Natural killer cell (primary cell): ENCODE measurements at regions not wholly inside any gene's neighbourhood (a gene's known extent, or its start where the extent isn't known, plus 50 kb on each side); places are given as distances from the start of the nearest gene placed in this dataset.

Experiments used
- ATAC-seq, 3 donors: fragments of 150-1000 bp in 2 of 3; fragments of 200-7000 bp in 1 of 3; cut with Tn5 transposase; 1 replicate in 1 of 3; 2 replicates in 2 of 3; pipeline ENCODE4 v1.10.0; 2021; ENCODE audit warnings: mild to moderate bottlenecking in 2 of 3, moderate library complexity in 2 of 3
- DNase-seq, 2 donors: peaks; one replicate each; pipeline versions ENCODE4 v3.0.0 to v3.0.0-alpha.2; 2013 to 2021; ENCODE audit warnings: mixed read lengths in 1 of 2
- H3K27ac ChIP-seq: one replicate; pipeline ENCODE4 v1.5.1; 2013; ENCODE audit warnings: mild to moderate bottlenecking, low read length
- H3K27me3 ChIP-seq: one replicate; pipeline ENCODE4 v1.6.1; 2013; ENCODE audit warnings: low read length; ENCODE audit not compliant: control insufficient read depth, insufficient read depth
- H3K36me3 ChIP-seq: one replicate; pipeline ENCODE4 v1.6.1; 2013; ENCODE audit warnings: low read length; ENCODE audit not compliant: control insufficient read depth, insufficient read depth
- H3K4me1 ChIP-seq: one replicate; pipeline ENCODE4 v1.6.1; 2013; ENCODE audit warnings: low read length; ENCODE audit not compliant: control insufficient read depth, insufficient read depth
- H3K4me3 ChIP-seq: one replicate; pipeline ENCODE4 v1.5.1; 2013; ENCODE audit warnings: low read length
- H3K9me3 ChIP-seq: one replicate; pipeline ENCODE4 v1.6.1; 2013; ENCODE audit warnings: low read length; ENCODE audit not compliant: control insufficient read depth, insufficient read depth
- H3K27ac Mint-ChIP-seq, 2 donors: one replicate each; pipeline ENCODE4 v1.8.0; 2022; ENCODE audit warnings: mild to moderate bottlenecking in 2 of 2, mixed read lengths in 2 of 2, moderate library complexity in 1 of 2
- H3K27me3 Mint-ChIP-seq, 2 donors: one replicate each; pipeline ENCODE4 v1.8.0; 2022; ENCODE audit warnings: low read depth in 2 of 2, mixed read lengths in 2 of 2
- H3K36me3 Mint-ChIP-seq: one replicate; pipeline ENCODE4 v1.8.0; 2022; ENCODE audit warnings: mixed read lengths
- H3K4me1 Mint-ChIP-seq, 2 donors: one replicate each; pipeline ENCODE4 v1.8.0; 2022; ENCODE audit warnings: mixed read lengths in 2 of 2
- H3K4me3 Mint-ChIP-seq: one replicate; pipeline ENCODE4 v1.8.0; 2022; ENCODE audit warnings: mild to moderate bottlenecking, moderate library complexity, mixed read lengths
- H3K9me3 Mint-ChIP-seq, 2 donors: one replicate each; pipeline ENCODE4 v1.8.0; 2022; ENCODE audit warnings: mixed read lengths in 2 of 2
- CTCF ChIP-seq: fragments of 200-600 bp; IDR thresholded peaks from one replicate; pipeline ENCODE4 v1.8.0; 2022; ENCODE audit warnings: antibody characterized with exemption
- WGBS: methylation state at CpG from one replicate; pipeline ENCODE4 v1.1.7; 2013; ENCODE audit warnings: missing lambda C conversion rate; ENCODE audit not compliant: insufficient coverage; 5-methylcytosine and 5-hydroxymethylcytosine counted together
- intact Hi-C: fragments of 100-400 bp; cut with micrococcal nuclease; formaldehyde crosslinking; loops from one replicate; pipeline ENCODE4 v1.14.2; 2022

DNA sequence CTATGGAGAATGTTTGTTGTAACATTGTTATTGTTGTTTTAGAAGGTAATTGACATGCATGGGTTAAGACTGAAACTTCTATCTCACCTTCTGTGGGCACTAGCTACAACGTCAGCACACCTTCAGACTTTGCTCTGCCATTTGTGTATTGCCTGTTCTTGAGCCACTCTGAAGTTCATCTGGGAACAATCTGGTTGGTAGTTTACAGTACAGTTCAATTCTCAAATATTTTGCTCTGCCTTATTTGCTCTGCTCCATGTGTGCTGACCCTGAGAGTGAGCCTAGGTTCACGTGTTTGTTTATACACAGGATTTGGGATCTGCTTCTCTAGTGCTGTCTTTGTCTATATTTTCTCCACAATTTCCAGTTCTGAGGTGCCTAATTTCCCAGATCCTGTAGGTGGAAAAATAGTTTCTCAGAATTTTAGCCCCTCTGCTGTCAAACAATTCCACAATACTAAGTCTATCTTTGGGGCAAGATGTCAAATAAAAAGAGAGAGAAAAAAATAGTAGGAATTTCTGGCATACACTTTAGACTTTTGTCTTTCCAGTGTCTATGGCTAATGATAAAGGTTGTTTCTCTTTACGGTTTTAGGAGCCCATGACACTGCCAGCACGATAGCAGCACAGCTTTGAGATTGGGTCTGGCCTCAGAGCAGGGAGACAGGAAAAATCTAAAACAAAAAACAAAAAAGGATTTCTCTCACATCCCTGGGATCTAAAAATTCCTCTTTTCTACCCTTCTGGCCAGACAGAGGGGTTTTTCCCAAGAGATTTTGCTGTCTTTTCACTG is 721.4 kb downstream of the VGLL3 start:
- H3K4me1 Mint-ChIP-seq: no peaks in the 10 kb centered on the region
- TF ChIP-seq CTCF: no peak

GRCh38 chr3:86257955-86258641 is 732.9 kb downstream of the VGLL3 start:
- no peaks in the 10 kb centered on the region for H3K27me3 Mint-ChIP-seq
- H3K36me3 ChIP-seq: no peaks in the 10 kb centered on the region
- no peak overlapping the region for H3K4me3 ChIP-seq
- intact Hi-C loops: no loop called here
- H3K4me1 Mint-ChIP-seq: no peaks in the 10 kb centered on the region
- no peak overlapping the region for H3K27ac ChIP-seq
- no peaks in the 10 kb centered on the region for H3K4me1 ChIP-seq
- no peak for DNase-seq
- no peak for ATAC-seq
- TF ChIP-seq CTCF: no peak
- no peak overlapping the region for H3K27ac Mint-ChIP-seq
- H3K9me3 ChIP-seq: peaks cover 4% of the 10 kb centered on the region
- WGBS: no CpG with 5 or more reads among the region's 1 CpG
- H3K36me3 Mint-ChIP-seq: no peaks in the 10 kb centered on the region
- no peaks in the 10 kb centered on the region for H3K27me3 ChIP-seq
- H3K4me3 Mint-ChIP-seq: no peak overlapping the region
- peaks cover 16 to 22% of the 10 kb centered on the region in 2 donors for H3K9me3 Mint-ChIP-seq

More for the DNA sequence above, 721.4 kb downstream of the VGLL3 start:
- Mint-ChIP-seq H3K4me3 (no peak overlapping the region), H3K27ac (no peak overlapping the region), H3K27me3 (no peaks in the 10 kb centered on the region), H3K9me3 (peaks cover 6 to 13% of the 10 kb centered on the region in 2 donors), H3K36me3 (peaks cover 7% of the 10 kb centered on the region)
- 77% methylated on average over 4 of the region's 4 CpGs for WGBS
- Histone ChIP-seq H3K4me3 (no peak overlapping the region), H3K27ac (no peak overlapping the region), H3K4me1 (no peaks in the 10 kb centered on the region), H3K27me3 (no peaks in the 10 kb centered on the region), H3K9me3 (no peaks in the 10 kb centered on the region), H3K36me3 (no peaks in the 10 kb centered on the region)
- ATAC-seq (no peak), DNase-seq (no peak)
- intact Hi-C loops: no loop called here

DNA sequence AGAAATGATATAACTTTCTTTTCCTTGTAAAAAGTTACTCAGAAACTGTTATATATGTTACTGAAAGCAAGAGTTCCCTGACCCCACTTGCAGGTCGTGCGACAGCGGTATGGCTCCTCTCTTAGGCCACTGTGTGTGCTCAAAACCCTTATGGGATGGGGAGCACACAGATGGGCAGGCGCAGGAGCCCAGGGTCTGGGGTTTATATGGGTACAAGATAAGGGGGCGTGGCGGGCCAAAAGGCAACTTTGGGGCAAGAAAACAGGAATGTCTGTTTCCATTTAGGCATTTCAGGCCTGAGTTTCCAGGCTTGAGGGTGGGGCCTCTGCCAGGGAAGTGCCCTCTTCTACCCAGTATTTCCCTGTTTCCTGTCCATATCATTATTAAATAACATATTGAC is 736.5 kb downstream of the VGLL3 start:
- no peak overlapping the region for H3K27ac Mint-ChIP-seq
- H3K27ac ChIP-seq: no peak overlapping the region
- H3K27me3 Mint-ChIP-seq: no peaks in the 10 kb centered on the region
- no peak for ATAC-seq
- no peaks in the 10 kb centered on the region for H3K27me3 ChIP-seq
- no peak for TF ChIP-seq CTCF
- H3K4me1 Mint-ChIP-seq: no peaks in the 10 kb centered on the region
- no peaks in the 10 kb centered on the region for H3K36me3 Mint-ChIP-seq
- intact Hi-C loops: no loop called here
- peaks cover 4% of the 10 kb centered on the region for H3K9me3 ChIP-seq
- peaks cover 16 to 25% of the 10 kb centered on the region in 2 donors for H3K9me3 Mint-ChIP-seq
- no peak overlapping the region for H3K4me3 ChIP-seq
- H3K36me3 ChIP-seq: no peaks in the 10 kb centered on the region
- no peak for DNase-seq
- no peaks in the 10 kb centered on the region for H3K4me1 ChIP-seq
- no peak overlapping the region for H3K4me3 Mint-ChIP-seq
- 78% methylated on average over 6 of the region's 6 CpGs for WGBS
